Ovary (tissue), 7 donors: ENCODE measurements at regions not wholly inside any gene's neighbourhood (a gene's known extent, or its start where the extent isn't known, plus 50 kb on each side); places are given as distances from the start of the nearest gene placed in this dataset.

ENCODE experiments used
- DNase-seq, 5 donors: peaks; one replicate each; pipeline ENCODE4 v3.0.0-alpha.2; 2019 to 2020
- H3K27ac ChIP-seq, 2 donors: fragments of 200-600 bp; one replicate each; pipeline versions ENCODE4 v1.5.1 to v1.8.0; 2019 to 2022
- H3K27me3 ChIP-seq: fragments of 200-600 bp; one replicate; pipeline ENCODE4 v1.8.0; 2022
- H3K36me3 ChIP-seq: fragments of 200-600 bp; sonication (generic); one replicate; pipeline ENCODE4 v1.5.1; 2019
- H3K4me1 ChIP-seq: one replicate; pipeline ENCODE4 v1.8.1; 2013; ENCODE audit warnings: mild to moderate bottlenecking, moderate library complexity; ENCODE audit not compliant: insufficient read depth
- H3K4me3 ChIP-seq: fragments of 200-600 bp; sonication (generic); one replicate; pipeline ENCODE4 v1.5.1; 2017
- H3K9me3 ChIP-seq, 2 donors: fragments of 200-600 bp in 1 of 2; sonication (generic) in 1 of 2; one replicate each; pipeline versions ENCODE4 v1.5.1 to v1.8.1; 2013 to 2019; ENCODE audit warnings: mild to moderate bottlenecking in 1 of 2, moderate library complexity in 1 of 2
- CTCF ChIP-seq, 3 donors: fragments of 450-650 bp in 2 of 3; fragments of 200-600 bp in 1 of 3; IDR thresholded peaks; one replicate each; pipeline versions ENCODE4 v1.5.1 to v1.8.0; 2016 to 2022; ENCODE audit warnings: antibody characterized with exemption in 3 of 3, mild to moderate bottlenecking in 1 of 3
- EP300 ChIP-seq: sonication (generic); formaldehyde crosslinking; IDR thresholded peaks from one replicate; pipeline ENCODE4 v1.6.1; 2017; ENCODE audit warnings: antibody characterized with exemption
- POLR2A ChIP-seq: fragments of 450-650 bp; IDR thresholded peaks from one replicate; pipeline ENCODE4 v1.6.1; 2017; ENCODE audit warnings: antibody characterized with exemption, mild to moderate bottlenecking, moderate library complexity
- WGBS, 3 donors: extraction: QIAGEN DNeasy Blood & Tissue Kit in 1 of 3; methylation state at CpG; one replicate each; pipeline versions ENCODE4 v1.1.5 to v1.1.7; 2013 to 2017; 5-methylcytosine and 5-hydroxymethylcytosine counted together
- intact Hi-C, 4 donors: fragments of 100-400 bp; cut with DNase I; formaldehyde crosslinking; loops; one replicate each; pipeline versions ENCODE4 v1.11.0 to v1.15.1; 2022 to 2023
- donor health status: DM: no; HTN: no; CAD: no; lungs with moderate emphysema.
- donor health status: DM: no; HTN: no; CAD: no.
- donor health status: Bipolar disorder and iron deficiency.
- donor health status: DM: no; HTN: no; CAD: no.
- donor health status: DM: yes; HTN: yes; CAD: no.

DNA sequence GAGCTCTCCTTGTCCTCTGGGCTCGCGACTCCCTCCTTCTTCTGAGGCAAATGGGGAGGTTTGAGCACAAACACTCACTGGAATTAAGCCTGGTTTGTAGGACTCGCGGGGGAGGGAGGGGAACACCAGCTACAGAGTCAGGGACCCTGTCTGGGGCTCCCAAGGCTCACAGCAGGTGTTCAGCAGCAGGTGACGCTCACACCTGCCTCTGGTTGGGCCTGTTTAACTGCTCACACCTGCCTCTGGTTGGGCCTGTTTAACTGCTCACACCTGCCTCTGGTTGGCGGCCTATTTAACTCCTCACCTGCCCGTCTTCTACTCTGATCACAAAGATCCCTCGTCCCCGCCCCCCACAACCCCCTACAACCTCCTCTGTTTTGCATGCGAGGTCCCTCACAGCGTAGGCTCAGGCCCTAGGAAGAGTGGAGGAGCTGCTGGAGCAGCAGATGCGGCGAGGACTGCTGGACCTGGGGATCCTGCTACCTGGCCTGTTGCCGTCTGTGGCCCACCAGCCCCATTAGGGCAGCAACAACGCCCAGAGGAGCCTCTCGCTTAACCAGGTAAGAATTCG, 181.9 kb downstream of the ERMARD start:
- Histone ChIP-seq H3K9me3 (no peaks in the 10 kb centered on the region), H3K27ac (no peak overlapping the region), H3K4me1 (peaks cover 17% of the 10 kb centered on the region), H3K4me3 (no peak overlapping the region), H3K27me3 (no peaks in the 10 kb centered on the region), H3K36me3 (no peaks in the 10 kb centered on the region)
- no peak for DNase-seq
- WGBS, 3 donors: 81 to 87% (median 82%) methylated on average over 17 of the region's 17 CpGs
- TF ChIP-seq EP300: no peak
- intact Hi-C loops: loop anchor here in 1 of 4 donors (10.0 kb wide), 1 partner anchor 99 kb away; no protein-coding TSS in a partner anchor

DNA sequence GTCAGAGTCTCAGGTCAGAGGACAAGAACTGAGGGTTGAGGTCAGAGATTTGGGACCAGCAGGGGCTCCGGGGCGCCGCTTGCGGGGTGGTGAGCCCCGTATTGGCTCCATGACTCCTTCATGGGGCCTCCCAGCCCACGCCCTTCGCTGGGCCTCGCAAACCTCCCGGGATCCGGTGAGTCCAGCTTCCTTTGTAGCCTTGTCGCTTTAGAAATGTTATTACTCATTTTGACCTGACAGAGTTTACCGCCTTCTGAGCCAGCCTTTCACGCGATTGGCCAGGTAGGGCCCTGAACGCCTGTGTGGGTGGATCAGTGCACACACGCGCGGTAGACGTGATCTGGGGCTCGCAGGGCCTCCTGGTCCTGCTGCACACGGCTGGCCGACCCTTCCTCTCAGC, 181.1 kb downstream of the ERMARD start:
- no peaks in the 10 kb centered on the region for H3K27me3 ChIP-seq
- H3K4me1 ChIP-seq: peaks cover 17% of the 10 kb centered on the region
- no peak overlapping the region for H3K27ac ChIP-seq
- 64 to 65% (median 65%) methylated on average over 22 of the region's 22 CpGs for WGBS, 3 donors
- DNase-seq: no peak
- no peaks in the 10 kb centered on the region for H3K36me3 ChIP-seq
- no peaks in the 10 kb centered on the region for H3K9me3 ChIP-seq
- H3K4me3 ChIP-seq: no peak overlapping the region
- TF ChIP-seq EP300: no peak
- TF ChIP-seq POLR2A: no peak
- TF ChIP-seq CTCF (IDR thresholded peaks at IDR 0.05): no peak
- intact Hi-C loops: loop anchor here in 1 of 4 donors (10.0 kb wide), 1 partner anchor 98 kb away; no protein-coding TSS in a partner anchor

GRCh38 chr6:169931261-169931660, 179.8 kb downstream of the ERMARD start:
- TF ChIP-seq EP300 (no peak), CTCF (IDR thresholded peaks at IDR 0.05) (no peak)
- peaks cover 17% of the 10 kb centered on the region for H3K4me1 ChIP-seq
- no peaks in the 10 kb centered on the region for H3K9me3 ChIP-seq
- no peaks in the 10 kb centered on the region for H3K27me3 ChIP-seq
- intact Hi-C loops: loop anchor here in 1 of 4 donors (10.0 kb wide), 1 partner anchor 96 kb away; no protein-coding TSS in a partner anchor
- H3K4me3 ChIP-seq: no peak overlapping the region
- no peak for DNase-seq
- no peaks in the 10 kb centered on the region for H3K36me3 ChIP-seq
- WGBS, 3 donors: 77 to 78% (median 77%) methylated on average over 11 of the region's 11 CpGs
- no peak overlapping the region for H3K27ac ChIP-seq

- TF ChIP-seq EP300 (no peak), CTCF (IDR thresholded peaks at IDR 0.05) (no peak), POLR2A (no peak)
- Histone ChIP-seq H3K4me3 (no peak overlapping the region), H3K27me3 (no peaks in the 10 kb centered on the region), H3K27ac (no peak overlapping the region), H3K9me3 (no peaks in the 10 kb centered on the region), H3K36me3 (no peaks in the 10 kb centered on the region), H3K4me1 (peaks cover 17% of the 10 kb centered on the region)
- intact Hi-C loops: loop anchor here in 1 of 4 donors (10.0 kb wide), 1 partner anchor 96 kb away; no protein-coding TSS in a partner anchor
- DNase-seq: no peak
- 87 to 92% (median 89%) methylated on average over 6 of the region's 6 CpGs for WGBS, 3 donors
These were observed 179.4 kb downstream of the ERMARD start for GRCh38 chr6:169930799-169931198.

DNA sequence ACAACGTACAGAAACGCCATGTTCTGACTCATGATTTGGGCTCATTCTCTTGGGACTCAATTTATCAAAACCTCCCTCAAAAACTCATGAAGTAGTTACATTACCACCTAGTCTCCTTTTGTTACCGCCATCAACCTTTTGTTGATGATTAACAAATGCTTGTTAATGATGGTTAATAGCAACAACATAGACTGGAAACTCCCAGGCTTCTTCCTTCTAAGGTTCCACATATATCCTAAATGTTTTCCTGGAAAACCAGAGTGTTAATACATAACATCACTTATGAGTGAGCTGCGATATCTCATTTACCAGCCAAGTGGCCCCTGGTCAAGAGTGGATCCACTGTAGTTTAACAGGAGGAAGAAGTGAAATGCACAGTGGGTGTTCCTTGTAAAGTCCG, 176.3 kb downstream of the ERMARD start:
- no peaks in the 10 kb centered on the region for H3K4me1 ChIP-seq
- intact Hi-C loops: no loop called here
- H3K27ac ChIP-seq: no peak overlapping the region

More for the DNA sequence above, 176.3 kb downstream of the ERMARD start:
- TF ChIP-seq CTCF (IDR thresholded peaks at IDR 0.05) (no peak), POLR2A (no peak), EP300 (no peak)
- no peak overlapping the region for H3K4me3 ChIP-seq
- DNase-seq: no peak
- H3K27me3 ChIP-seq: no peaks in the 10 kb centered on the region
- 78 to 94% (median 88%) methylated on average over 5 of the region's 5 CpGs for WGBS, 3 donors
- H3K36me3 ChIP-seq: no peaks in the 10 kb centered on the region
- no peaks in the 10 kb centered on the region for H3K9me3 ChIP-seq
